Breast epithelium (tissue), 3 donors: ENCODE measurements at regions not wholly inside any gene's neighbourhood (a gene's known extent, or its start where the extent isn't known, plus 50 kb on each side); places are given as distances from the start of the nearest gene placed in this dataset.

Source experiments
- CTCF ChIP-seq, 3 donors: fragments of 450-650 bp; IDR thresholded peaks; one replicate each; pipeline ENCODE4 v1.5.1; 2016 to 2017; ENCODE audit warnings: antibody characterized with exemption in 3 of 3, mild to moderate bottlenecking in 3 of 3, moderate library complexity in 3 of 3
- POLR2A ChIP-seq: fragments of 450-650 bp; IDR thresholded peaks from one replicate; pipeline ENCODE4 v1.6.1; 2016; ENCODE audit warnings: antibody characterized with exemption, mild to moderate bottlenecking, moderate library complexity
- POLR2AphosphoS5 ChIP-seq, 3 donors: sonication (generic); formaldehyde crosslinking; IDR thresholded peaks; one replicate each; pipeline ENCODE4 v1.6.1; 2017; ENCODE audit warnings: antibody characterized with exemption in 3 of 3

- TF ChIP-seq CTCF (IDR thresholded peaks at IDR 0.05): no peak
- TF ChIP-seq POLR2AphosphoS5 (IDR thresholded peaks at IDR 0.05): no peak
- no peak for TF ChIP-seq POLR2A
These were observed 71.6 kb downstream of the OR2B2 start for GRCh38 chr6:27840572-27840971.
